ENCODE measurements at regions not wholly inside any gene's neighbourhood (a gene's known extent, or its start where the extent isn't known, plus 50 kb on each side); places are given as distances from the start of the nearest gene placed in this dataset.

DNA sequence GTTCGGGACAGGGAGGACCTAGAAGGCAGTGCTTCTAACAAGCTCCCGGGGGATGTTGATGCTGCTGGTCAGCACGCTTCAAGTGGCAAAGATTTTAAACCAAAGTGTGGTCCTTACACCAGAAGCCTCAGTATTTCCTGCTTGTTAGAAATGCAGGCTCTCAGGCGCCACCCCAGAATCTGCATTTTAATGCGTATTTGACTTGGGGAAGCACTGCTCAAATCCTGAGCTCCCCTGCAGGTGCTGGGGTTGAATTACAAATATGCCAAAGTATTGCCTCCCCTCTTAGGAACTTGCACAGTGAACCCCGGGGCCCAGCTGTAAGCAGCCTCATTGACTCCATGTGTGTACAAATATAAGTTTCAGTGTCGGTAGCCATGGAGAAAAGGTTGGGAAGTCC is 70.8 kb upstream of the RAI2 start:
- H3K27me3 Mint-ChIP-seq (ENCODE audit: insufficient read depth, unreplicated experiment) = no peaks in the 10 kb centered on the region
- H3K9me3 ChIP-seq = no peaks in the 10 kb centered on the region
- no peaks in the 10 kb centered on the region for H3K36me3 ChIP-seq (ENCODE audit: control insufficient read depth, insufficient read depth, low read length)
- H3K27me3 ChIP-seq (replicated peaks; ENCODE audit: control insufficient read depth, insufficient read depth, low read length) = no peaks in the 10 kb centered on the region; the same call in 1 of the 2 replicates
- TF ChIP-seq, protein P1, sequence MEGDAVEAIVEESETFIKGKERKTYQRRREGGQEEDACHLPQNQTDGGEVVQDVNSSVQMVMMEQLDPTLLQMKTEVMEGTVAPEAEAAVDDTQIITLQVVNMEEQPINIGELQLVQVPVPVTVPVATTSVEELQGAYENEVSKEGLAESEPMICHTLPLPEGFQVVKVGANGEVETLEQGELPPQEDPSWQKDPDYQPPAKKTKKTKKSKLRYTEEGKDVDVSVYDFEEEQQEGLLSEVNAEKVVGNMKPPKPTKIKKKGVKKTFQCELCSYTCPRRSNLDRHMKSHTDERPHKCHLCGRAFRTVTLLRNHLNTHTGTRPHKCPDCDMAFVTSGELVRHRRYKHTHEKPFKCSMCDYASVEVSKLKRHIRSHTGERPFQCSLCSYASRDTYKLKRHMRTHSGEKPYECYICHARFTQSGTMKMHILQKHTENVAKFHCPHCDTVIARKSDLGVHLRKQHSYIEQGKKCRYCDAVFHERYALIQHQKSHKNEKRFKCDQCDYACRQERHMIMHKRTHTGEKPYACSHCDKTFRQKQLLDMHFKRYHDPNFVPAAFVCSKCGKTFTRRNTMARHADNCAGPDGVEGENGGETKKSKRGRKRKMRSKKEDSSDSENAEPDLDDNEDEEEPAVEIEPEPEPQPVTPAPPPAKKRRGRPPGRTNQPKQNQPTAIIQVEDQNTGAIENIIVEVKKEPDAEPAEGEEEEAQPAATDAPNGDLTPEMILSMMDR (IDR thresholded peaks at IDR 0.05; ENCODE audit: insufficient read depth in 1 of 2, low read depth in 1 of 2, low read length in 1 of 2, severe bottlenecking in 1 of 2, unreplicated experiment in 1 of 2) = no peak
- H3K4me1 ChIP-seq = no peaks in the 10 kb centered on the region
- no peak overlapping the region for H3K27ac Mint-ChIP-seq (ENCODE audit: unreplicated experiment)
- ChIA-PET CTCF (no interaction called here), POLR2A (no interaction called here)
- no TSS peak for BruUV-seq (replicated peaks)
- intact Hi-C loops (cut with micrococcal nuclease; ENCODE audit: unreplicated experiment) = no loop called here
- no peak for DNase-seq
- H3K9me3 Mint-ChIP-seq (ENCODE audit: unreplicated experiment) = no peaks in the 10 kb centered on the region
- no peaks in the 10 kb centered on the region for H3K36me3 Mint-ChIP-seq (ENCODE audit: insufficient read depth, unreplicated experiment)
- no peaks in the 10 kb centered on the region for H3K4me1 Mint-ChIP-seq (ENCODE audit: low read depth, unreplicated experiment)
- H3K4me3 Mint-ChIP-seq (ENCODE audit: unreplicated experiment) = no peak overlapping the region
- H3K4me3 ChIP-seq (ENCODE audit: low read depth, low read length) = no peak overlapping the region

DNA sequence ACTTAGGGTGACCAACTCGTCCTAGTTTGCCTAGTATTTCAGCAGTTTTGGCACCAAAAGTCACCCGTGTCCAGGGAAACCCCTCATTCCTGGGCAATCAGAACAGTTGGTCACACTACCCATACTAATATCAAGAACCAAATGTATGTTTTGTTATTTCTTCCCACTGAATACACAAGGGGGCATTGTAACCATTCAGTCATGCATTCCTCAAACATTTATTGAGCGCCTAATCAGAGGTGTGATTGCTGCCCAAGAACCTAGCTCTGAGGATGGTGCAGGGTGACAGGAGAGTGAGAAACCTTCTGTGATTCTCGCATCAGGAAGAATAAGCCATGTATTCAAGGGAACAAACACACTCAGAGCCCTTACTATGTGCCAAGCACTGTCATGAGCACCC is 69.8 kb upstream of the RAI2 start:
- no TSS peak for BruUV-seq (replicated peaks)
- peaks cover 6% of the 10 kb centered on the region for H3K27me3 Mint-ChIP-seq (ENCODE audit: insufficient read depth, unreplicated experiment)
- no peak overlapping the region for H3K4me3 Mint-ChIP-seq (ENCODE audit: unreplicated experiment)

DNA sequence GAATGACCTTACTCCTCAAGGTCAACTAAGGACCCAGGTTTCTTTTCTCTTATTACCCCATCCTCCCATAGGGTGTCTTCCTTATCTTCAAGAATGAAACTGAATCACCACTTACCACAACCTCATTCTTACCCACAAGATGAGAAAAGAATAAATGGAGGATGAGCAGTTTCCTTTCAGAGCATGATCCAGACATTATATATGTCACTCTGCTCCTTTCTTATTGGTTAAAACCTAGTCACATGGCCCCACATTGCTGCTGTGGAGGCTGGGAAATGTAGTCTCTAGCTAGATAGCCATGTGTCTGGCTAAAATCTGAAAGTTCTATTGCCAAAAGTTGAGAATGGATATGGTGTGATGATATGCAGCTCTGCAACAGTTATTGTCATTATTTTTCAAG is 62.4 kb upstream of the RAI2 start:
- CTCF ChIA-PET = interaction anchor here (0.5 kb wide), 1 partner anchor 135 kb away, joined by 9 read pairs; no protein-coding TSS in a partner anchor
- no TSS peak for BruUV-seq (replicated peaks)
- no peak for DNase-seq
- Mint-ChIP-seq H3K4me1 (ENCODE audit: low read depth, unreplicated experiment) (no peaks in the 10 kb centered on the region), H3K9me3 (ENCODE audit: unreplicated experiment) (peaks cover 10% of the 10 kb centered on the region), H3K36me3 (ENCODE audit: insufficient read depth, unreplicated experiment) (no peaks in the 10 kb centered on the region), H3K27ac (ENCODE audit: unreplicated experiment) (no peak overlapping the region), H3K27me3 (ENCODE audit: insufficient read depth, unreplicated experiment) (peaks cover 6% of the 10 kb centered on the region), H3K4me3 (ENCODE audit: unreplicated experiment) (no peak overlapping the region)
- Histone ChIP-seq H3K4me1 (no peaks in the 10 kb centered on the region), H3K9me3 (no peaks in the 10 kb centered on the region), H3K36me3 (ENCODE audit: control insufficient read depth, insufficient read depth, low read length) (no peaks in the 10 kb centered on the region), H3K4me3 (ENCODE audit: low read depth, low read length) (no peak overlapping the region), H3K27me3 (replicated peaks; ENCODE audit: control insufficient read depth, insufficient read depth, low read length) (no peaks in the 10 kb centered on the region)
- intact Hi-C loops (cut with micrococcal nuclease; ENCODE audit: unreplicated experiment) = no loop called here
- POLR2A ChIA-PET = no interaction called here
- TF ChIP-seq, protein P1 (IDR thresholded peaks at IDR 0.05; ENCODE audit: insufficient read depth in 1 of 2, low read depth in 1 of 2, low read length in 1 of 2, severe bottlenecking in 1 of 2, unreplicated experiment in 1 of 2) = no peak

More for the DNA sequence above, 69.8 kb upstream of the RAI2 start:
- H3K9me3 Mint-ChIP-seq (ENCODE audit: unreplicated experiment) = peaks cover 10% of the 10 kb centered on the region
- ChIA-PET CTCF (no interaction called here), POLR2A (no interaction called here)
- H3K36me3 ChIP-seq (ENCODE audit: control insufficient read depth, insufficient read depth, low read length) = no peaks in the 10 kb centered on the region
- H3K4me1 ChIP-seq = no peaks in the 10 kb centered on the region
- no peak overlapping the region for H3K4me3 ChIP-seq (ENCODE audit: low read depth, low read length)
- no peak overlapping the region for H3K27ac Mint-ChIP-seq (ENCODE audit: unreplicated experiment)
- TF ChIP-seq, protein P1 (IDR thresholded peaks at IDR 0.05; ENCODE audit: insufficient read depth in 1 of 2, low read depth in 1 of 2, low read length in 1 of 2, severe bottlenecking in 1 of 2, unreplicated experiment in 1 of 2) = no peak
- no peaks in the 10 kb centered on the region for H3K4me1 Mint-ChIP-seq (ENCODE audit: low read depth, unreplicated experiment)
- no peaks in the 10 kb centered on the region; the same call in 1 of the 2 replicates for H3K27me3 ChIP-seq (replicated peaks; ENCODE audit: control insufficient read depth, insufficient read depth, low read length)
- no peaks in the 10 kb centered on the region for H3K36me3 Mint-ChIP-seq (ENCODE audit: insufficient read depth, unreplicated experiment)
- H3K9me3 ChIP-seq = no peaks in the 10 kb centered on the region
- no peak for DNase-seq
- intact Hi-C loops (cut with micrococcal nuclease; ENCODE audit: unreplicated experiment) = no loop called here
